K562 (cell line): ENCODE measurements at regions not wholly inside any gene's neighbourhood (a gene's known extent, or its start where the extent isn't known, plus 50 kb on each side); places are given as distances from the start of the nearest gene placed in this dataset.

Experiments used
- ATF6 ChIP-seq: sonication (generic); formaldehyde crosslinking; IDR thresholded peaks from 2 replicates; pipeline ENCODE4 v1.4.0; 2020; ENCODE audit warnings: mild to moderate bottlenecking, missing genetic modification reagents
- EP300 ChIP-seq: IDR thresholded peaks from 2 replicates; pipeline ENCODE4 v1.6.1; 2012; ENCODE audit warnings: low read length, improper control_type of control experiment
- EZH2 ChIP-seq: IDR thresholded peaks from 2 replicates; pipeline ENCODE4 v1.6.1; 2012; ENCODE audit warnings: low read depth, mild to moderate bottlenecking, inconsistent platforms, low read length, borderline replicate concordance
- NRF1 ChIP-seq, 2 experiments: fragments of 450-650 bp; IDR thresholded peaks in 1 of 2; conservative IDR thresholded peaks in 1 of 2; 2 replicates each; pipeline ENCODE4 v1.6.1; 2014; ENCODE audit warnings: mild to moderate bottlenecking in 2 of 2
- POLR2AphosphoS5 ChIP-seq: IDR thresholded peaks from 2 replicates; pipeline ENCODE4 v1.6.1; 2011; ENCODE audit warnings: mild to moderate bottlenecking, low read depth, low read length, moderate library complexity; ENCODE audit not compliant: control insufficient read depth, insufficient read depth
- SP1 ChIP-seq: sonication (generic); formaldehyde crosslinking; IDR thresholded peaks from 2 replicates; pipeline ENCODE4 v1.8.1; 2022; ENCODE audit warnings: mild to moderate bottlenecking, missing genetic modification reagents
- USF2 ChIP-seq: sonication (generic); formaldehyde crosslinking; IDR thresholded peaks from 2 replicates; pipeline ENCODE4 v1.5.0; 2020; ENCODE audit warnings: missing genetic modification reagents
- ZNF586 ChIP-seq: fragments of 450-650 bp; formaldehyde crosslinking; conservative IDR thresholded peaks from 2 replicates; pipeline ENCODE4 v1.4.0; 2020; ENCODE audit warnings: mild to moderate bottlenecking, moderate library complexity
- ZZZ3 ChIP-seq: fragments of 450-650 bp; IDR thresholded peaks from 2 replicates; pipeline ENCODE4 v1.6.1; 2016; ENCODE audit warnings: antibody characterized with exemption, mild to moderate bottlenecking, moderate library complexity

- TF ChIP-seq POLR2AphosphoS5 (no peak), ZZZ3 (no peak), EP300 (no peak), ZNF586 (CRISPR knock-in tag) (no peak), SP1 (CRISPR knock-in tag) (no peak), EZH2 (no peak), NRF1 (conservative IDR thresholded peaks at IDR 0.05 in 1 of 2, IDR thresholded peaks at IDR 0.05 in 1 of 2) (no peak), ATF6 (CRISPR knock-in tag) (no peak), USF2 (CRISPR knock-in tag) (no peak)
Measured at GRCh38 chrX:13506574-13506973, 62.8 kb upstream of the EGFL6 start.
